Prostate gland (tissue), 2 donors: ENCODE measurements at regions not wholly inside any gene's neighbourhood (a gene's known extent, or its start where the extent isn't known, plus 50 kb on each side); places are given as distances from the start of the nearest gene placed in this dataset.

Experiments
- DNase-seq: peaks from one replicate; pipeline ENCODE4 v3.0.0-alpha.2; 2019; ENCODE audit warnings: low spot score
- H3K27ac ChIP-seq, 2 donors: fragments of 200-600 bp; sonication (generic); 2 replicates each; pipeline ENCODE4 v1.5.1; 2017 to 2019
- H3K27me3 ChIP-seq: fragments of 200-600 bp; sonication (generic); replicated peaks from 2 replicates; pipeline ENCODE4 v1.5.1; 2019; ENCODE audit not compliant: insufficient read depth
- H3K36me3 ChIP-seq, 2 donors: fragments of 200-600 bp; sonication (generic); 1 replicate in 1 of 2; 2 replicates in 1 of 2; pipeline versions ENCODE4 v1.5.1 to v1.8.1; 2017 to 2019
- H3K4me1 ChIP-seq: fragments of 200-600 bp; sonication (generic); replicated peaks from 2 replicates; pipeline ENCODE4 v1.5.1; 2019
- H3K4me3 ChIP-seq, 2 donors: fragments of 200-600 bp; sonication (generic); 2 replicates each; pipeline ENCODE4 v1.5.1; 2017 to 2019
- H3K9me3 ChIP-seq: fragments of 200-600 bp; sonication (generic); 2 replicates; pipeline ENCODE4 v1.5.1; 2017
- CTCF ChIP-seq, 4 experiments: fragments of 200-600 bp in 2 of 4; fragments of 450-650 bp in 2 of 4; sonication (generic) in 2 of 4; IDR thresholded peaks; 1 replicate in 3 of 4; 2 replicates in 1 of 4; pipeline ENCODE4 v1.5.1; 2016 to 2019; ENCODE audit warnings: antibody characterized with exemption in 4 of 4, mild to moderate bottlenecking in 2 of 4, moderate library complexity in 2 of 4
- POLR2A ChIP-seq: fragments of 450-650 bp; IDR thresholded peaks from one replicate; pipeline ENCODE4 v1.6.1; 2016; ENCODE audit warnings: antibody characterized with exemption, mild to moderate bottlenecking
- POLR2AphosphoS5 ChIP-seq: sonication (generic); formaldehyde crosslinking; IDR thresholded peaks from one replicate; pipeline ENCODE4 v1.6.1; 2017; ENCODE audit warnings: antibody characterized with exemption
- WGBS: methylation state at CpG from one replicate; pipeline ENCODE4 v1.1.5; 2018; 5-methylcytosine and 5-hydroxymethylcytosine counted together
- intact Hi-C: fragments of 100-400 bp; cut with DNase I; formaldehyde crosslinking; loops from one replicate; pipeline ENCODE4 v1.14.2; 2022

GRCh38 chr15:47955021-47955420, 165.8 kb upstream of the SLC24A5 start:
- 88% methylated on average over 4 of the region's 4 CpGs for WGBS
- H3K27ac ChIP-seq = no peak overlapping the region
- no peak for DNase-seq
- TF ChIP-seq CTCF (IDR thresholded peaks at IDR 0.05) = no peak
- no peak for TF ChIP-seq POLR2A
- TF ChIP-seq POLR2AphosphoS5 = no peak
- intact Hi-C loops = no loop called here
- no peak overlapping the region for H3K4me3 ChIP-seq
- H3K4me1 ChIP-seq = no peaks in the 10 kb centered on the region
- H3K9me3 ChIP-seq = no peaks in the 10 kb centered on the region
- H3K27me3 ChIP-seq = no peaks in the 10 kb centered on the region
- H3K36me3 ChIP-seq = no peaks in the 10 kb centered on the region

- Histone ChIP-seq H3K4me1 (no peaks in the 10 kb centered on the region), H3K27ac (no peak overlapping the region), H3K9me3 (no peaks in the 10 kb centered on the region), H3K36me3 (no peaks in the 10 kb centered on the region), H3K4me3 (no peak overlapping the region), H3K27me3 (no peaks in the 10 kb centered on the region)
- DNase-seq = no peak
- intact Hi-C loops = no loop called here
- WGBS = 74% methylated on average over 5 of the region's 5 CpGs
- TF ChIP-seq CTCF (IDR thresholded peaks at IDR 0.05) = no peak
- TF ChIP-seq POLR2A = no peak
- TF ChIP-seq POLR2AphosphoS5 = no peak
Observed at GRCh38 chr15:47959617-47960413, 161.0 kb upstream of the SLC24A5 start.

- intact Hi-C loops = no loop called here
- no peak overlapping the region for H3K4me3 ChIP-seq
- H3K36me3 ChIP-seq = no peaks in the 10 kb centered on the region
- H3K9me3 ChIP-seq = no peaks in the 10 kb centered on the region
- TF ChIP-seq POLR2AphosphoS5 (no peak), POLR2A (no peak)
- H3K4me1 ChIP-seq = no peaks in the 10 kb centered on the region
- 53% methylated on average over 9 of the region's 9 CpGs for WGBS
- H3K27ac ChIP-seq = no peak overlapping the region
- no peak for DNase-seq
- H3K27me3 ChIP-seq = no peaks in the 10 kb centered on the region
Observed at GRCh38 chr15:47961401-47962090, 159.2 kb upstream of the SLC24A5 start.

- Histone ChIP-seq H3K4me1 (no peaks in the 10 kb centered on the region), H3K27ac (no peak overlapping the region), H3K9me3 (no peaks in the 10 kb centered on the region), H3K27me3 (no peaks in the 10 kb centered on the region), H3K36me3 (no peaks in the 10 kb centered on the region), H3K4me3 (no peak overlapping the region)
- no peak for TF ChIP-seq CTCF (IDR thresholded peaks at IDR 0.05)
- no peak for TF ChIP-seq POLR2AphosphoS5
- TF ChIP-seq POLR2A = no peak
- no peak for DNase-seq
- intact Hi-C loops = no loop called here
- 46% methylated on average over 4 of the region's 4 CpGs for WGBS
Observed at GRCh38 chr15:47963265-47963664, 157.5 kb upstream of the SLC24A5 start.

- no peak for DNase-seq
- Histone ChIP-seq H3K36me3 (no peaks in the 10 kb centered on the region), H3K4me3 (no peak overlapping the region), H3K27ac (no peak overlapping the region), H3K27me3 (no peaks in the 10 kb centered on the region), H3K4me1 (no peaks in the 10 kb centered on the region), H3K9me3 (no peaks in the 10 kb centered on the region)
- WGBS = 25% methylated on average over 2 of the region's 2 CpGs
- TF ChIP-seq CTCF (IDR thresholded peaks at IDR 0.05) = no peak
- TF ChIP-seq POLR2A = no peak
- no peak for TF ChIP-seq POLR2AphosphoS5
- intact Hi-C loops = no loop called here
Observed at GRCh38 chr15:47964229-47964628, 156.6 kb upstream of the SLC24A5 start.
